NCI-H2029 treated with DMSO at 0.1 percent for 48 hours (cell line): ENCODE measurements at regions not wholly inside any gene's neighbourhood (a gene's known extent, or its start where the extent isn't known, plus 50 kb on each side); places are given as distances from the start of the nearest gene placed in this dataset.
"Not testable (repeated sequence)": the region's sequence is repeated elsewhere in the genome, so short reads cannot be mapped to it uniquely, and the experiment has no call there.

Experiments used
- DNase-seq: peaks from one replicate; lab custom pipeline; 2025; lab: John Stamatoyannopoulos, UW

DNA sequence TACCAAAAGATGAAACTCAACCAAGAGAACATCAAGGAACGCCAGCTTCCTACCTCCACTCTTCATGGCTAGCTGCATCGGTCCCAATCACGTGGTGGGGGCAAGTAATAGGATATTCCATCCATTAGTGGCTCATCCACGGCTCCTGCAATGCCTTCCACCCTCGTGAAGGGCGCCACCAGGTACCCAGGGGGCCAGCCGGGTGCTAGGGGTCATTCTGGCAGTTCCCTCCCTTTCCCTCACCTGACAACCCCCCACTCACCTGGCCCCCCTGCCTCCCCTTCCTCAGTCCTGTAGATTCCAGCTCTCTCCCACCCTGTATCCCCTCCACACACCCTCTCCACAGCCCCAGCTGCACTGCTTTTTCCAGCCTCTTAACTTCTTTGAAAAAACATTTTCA lies 161.9 kb downstream of the URI1 start:
- no peak for DNase-seq

DNA sequence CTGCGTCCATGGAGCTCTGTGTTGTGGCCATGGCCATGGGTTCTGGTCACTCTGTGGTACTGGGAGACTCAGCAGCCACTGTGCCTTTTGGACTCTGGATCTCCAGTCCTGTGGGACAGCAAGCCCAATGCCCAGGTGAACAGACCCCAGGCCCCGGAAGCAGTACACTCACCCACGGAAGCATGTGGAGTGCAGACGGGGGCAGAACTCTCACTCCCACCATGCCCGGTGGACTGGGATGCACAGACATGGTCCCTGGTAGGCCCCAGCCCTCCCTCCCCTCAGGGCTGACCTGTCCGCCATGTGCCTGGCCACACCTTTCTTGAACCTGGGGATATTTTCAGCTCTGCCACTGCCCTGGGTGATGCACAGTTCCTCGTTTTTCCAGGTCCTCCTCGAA lies 163.3 kb downstream of the URI1 start:
- DNase-seq: no peak

DNA sequence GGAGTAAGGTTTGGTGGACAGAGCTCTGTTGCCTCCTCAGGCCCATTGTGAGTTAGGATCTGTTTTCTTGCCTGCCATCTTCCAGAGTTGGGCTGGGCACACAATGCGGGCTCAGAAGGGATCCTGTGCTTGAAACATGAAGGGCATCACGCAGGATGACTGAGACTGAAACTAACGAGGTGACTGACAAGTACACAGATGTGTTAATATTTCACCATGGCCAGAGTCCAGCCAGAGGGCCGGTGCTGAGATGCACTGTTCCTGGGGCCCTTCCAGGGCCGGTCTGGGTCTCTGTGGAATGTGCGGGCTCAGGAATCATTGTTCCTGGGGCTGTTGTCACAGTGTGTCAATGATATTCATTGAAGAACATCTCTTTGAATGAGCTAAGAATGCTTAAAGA lies 163.7 kb downstream of the URI1 start:
- DNase-seq: no peak

DNA sequence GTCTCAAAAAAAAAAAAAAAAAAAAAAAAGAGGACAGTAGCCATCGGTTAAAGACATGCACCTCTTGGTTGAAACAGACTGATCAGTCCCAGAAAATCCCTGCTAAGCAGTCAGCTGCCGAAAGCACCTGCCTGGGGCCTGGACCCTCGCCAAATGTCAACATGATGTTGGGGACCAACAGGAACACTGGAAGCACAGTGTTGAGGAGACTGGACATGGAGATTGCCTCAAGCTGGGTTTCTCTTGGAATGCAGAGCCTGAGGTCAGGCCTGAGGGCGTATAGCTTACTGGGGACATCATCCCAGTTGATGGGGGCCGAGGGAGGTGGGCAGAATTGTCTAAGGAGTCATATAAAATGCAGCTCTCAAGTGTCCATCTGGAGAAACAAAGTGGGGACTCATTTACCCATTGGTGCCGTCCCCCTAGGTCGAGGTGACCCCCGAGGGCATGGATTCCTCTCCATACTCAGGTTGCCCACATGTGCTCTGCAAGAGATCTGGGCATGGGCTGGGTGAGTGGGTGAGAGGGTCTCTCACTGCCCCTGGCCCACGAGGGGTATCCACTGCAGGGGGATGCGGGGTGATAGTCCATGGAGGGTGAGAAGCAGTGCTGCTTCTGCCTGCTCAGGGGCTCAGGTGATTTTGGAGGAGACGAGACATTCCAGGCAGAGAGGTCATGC lies 164.5 kb downstream of the URI1 start:
- DNase-seq: no peak

DNA sequence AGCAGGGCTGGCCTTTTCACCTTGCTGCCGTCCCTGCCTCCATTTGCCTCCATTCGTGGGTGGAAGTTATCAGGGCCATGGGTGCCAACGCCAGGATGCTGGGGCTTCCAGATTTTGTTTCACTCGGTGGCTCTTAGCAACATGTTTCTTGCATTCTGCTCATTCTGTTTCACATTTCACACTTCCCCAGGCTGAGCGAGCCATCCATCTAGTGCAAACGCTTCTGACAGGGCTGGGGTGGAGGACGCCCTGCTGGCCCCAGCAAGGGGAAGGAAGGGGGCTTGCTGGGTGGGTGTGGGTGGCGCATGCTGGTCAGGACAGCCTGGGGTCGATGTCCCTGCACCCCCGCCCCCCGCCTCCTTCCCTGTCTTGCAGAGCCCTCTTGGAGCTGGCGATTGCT lies 165.2 kb downstream of the URI1 start:
- DNase-seq: no peak

DNA sequence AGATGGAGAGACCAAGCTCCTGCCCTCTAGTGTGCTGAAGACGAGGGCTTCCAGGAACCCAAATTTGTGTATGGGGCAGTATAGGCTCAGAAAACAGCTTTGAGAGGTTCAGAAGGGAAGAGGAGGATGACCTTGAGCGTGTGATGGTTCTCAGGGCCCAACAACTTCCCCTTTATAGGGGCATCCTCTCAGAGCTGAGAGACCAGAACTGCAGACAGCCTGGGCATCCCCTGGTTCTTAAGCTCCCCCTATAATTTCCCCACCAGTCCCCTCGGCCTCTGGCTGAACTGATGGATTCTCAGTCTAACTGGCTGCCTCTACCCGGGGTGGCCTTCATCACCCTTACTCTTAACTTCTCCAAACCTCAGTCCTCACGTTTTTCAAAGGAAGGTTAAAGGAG lies 167.5 kb downstream of the URI1 start:
- no peak for DNase-seq

DNA sequence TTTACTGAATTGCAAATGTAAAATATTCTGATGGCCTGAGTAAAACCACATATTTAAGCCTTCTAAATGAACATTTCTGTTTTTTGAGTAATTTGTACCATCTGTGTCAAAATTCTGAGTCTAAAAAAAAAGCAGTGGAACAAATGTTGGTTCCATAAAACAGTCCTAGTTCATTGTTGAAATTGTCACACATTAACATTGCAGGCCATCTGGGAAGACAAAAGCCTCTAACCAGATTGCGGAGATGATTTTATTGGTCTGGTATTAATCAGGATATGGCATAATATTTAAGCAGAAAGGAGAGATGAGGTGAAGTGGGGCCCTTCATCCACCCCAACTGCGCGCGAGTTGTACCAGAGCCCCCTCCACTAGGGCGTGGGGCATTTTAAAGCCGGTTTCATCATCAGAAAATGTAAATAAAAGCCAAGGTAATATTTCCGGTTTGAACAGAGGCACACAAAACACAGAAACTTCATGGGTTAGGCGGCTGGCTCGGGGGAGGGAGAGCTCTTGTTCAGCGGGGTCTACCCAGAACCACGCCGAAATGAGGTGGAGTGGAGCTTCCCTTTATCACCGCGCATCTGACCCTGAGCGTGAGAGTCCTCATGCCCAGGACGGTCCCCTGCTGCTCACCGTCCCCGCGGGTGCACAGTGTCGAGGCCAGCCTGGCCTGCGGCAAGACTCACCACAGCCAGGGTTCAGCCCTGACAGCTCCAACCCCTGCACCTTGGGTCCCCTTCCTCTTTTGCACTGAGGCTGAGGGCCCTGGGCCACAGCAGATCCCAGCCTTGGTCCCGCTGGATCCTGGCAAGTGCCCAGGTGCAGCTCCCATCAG lies 169.2 kb downstream of the URI1 start:
- DNase-seq: no peak

DNA sequence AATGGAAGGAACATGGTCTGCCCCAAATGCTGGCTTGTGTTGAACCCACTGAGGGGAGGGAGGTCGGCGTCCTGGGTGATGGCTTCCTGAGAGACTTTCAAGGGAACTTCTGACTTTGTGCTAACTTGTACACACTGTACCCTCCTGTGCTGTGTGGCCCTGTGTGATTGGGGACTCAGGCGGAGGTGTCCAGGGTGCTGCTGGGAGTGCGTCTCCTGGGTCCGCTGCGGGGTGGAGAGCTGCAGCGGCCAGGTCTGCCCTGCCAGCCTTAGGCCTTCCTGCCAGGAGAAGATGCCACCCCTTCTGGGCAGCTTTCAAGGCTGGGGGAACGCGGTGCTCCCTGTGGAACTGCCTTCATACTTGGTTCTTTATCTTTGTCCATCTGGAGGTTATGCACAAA lies 170.1 kb downstream of the URI1 start:
- DNase-seq: no peak

DNA sequence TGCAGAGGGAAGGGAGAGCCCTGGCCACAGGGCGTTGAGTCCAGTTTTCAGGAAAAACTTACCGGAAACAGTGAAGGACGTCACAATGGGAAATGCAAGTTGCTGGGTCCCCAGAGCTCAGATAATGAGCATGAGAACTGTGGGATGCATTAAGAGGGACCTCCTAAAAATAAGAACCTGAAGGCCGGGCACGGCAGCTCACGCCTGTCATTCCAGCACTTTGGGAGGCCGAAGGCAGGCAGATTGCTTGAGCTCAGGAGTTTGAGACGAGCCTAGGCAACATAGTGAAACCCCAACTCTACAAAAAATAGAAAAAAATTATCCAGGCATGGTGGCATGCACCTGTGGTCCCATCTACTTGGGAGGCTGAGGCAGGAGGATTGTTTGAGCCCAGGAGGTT lies 170.6 kb downstream of the URI1 start:
- DNase-seq: no peak

DNA sequence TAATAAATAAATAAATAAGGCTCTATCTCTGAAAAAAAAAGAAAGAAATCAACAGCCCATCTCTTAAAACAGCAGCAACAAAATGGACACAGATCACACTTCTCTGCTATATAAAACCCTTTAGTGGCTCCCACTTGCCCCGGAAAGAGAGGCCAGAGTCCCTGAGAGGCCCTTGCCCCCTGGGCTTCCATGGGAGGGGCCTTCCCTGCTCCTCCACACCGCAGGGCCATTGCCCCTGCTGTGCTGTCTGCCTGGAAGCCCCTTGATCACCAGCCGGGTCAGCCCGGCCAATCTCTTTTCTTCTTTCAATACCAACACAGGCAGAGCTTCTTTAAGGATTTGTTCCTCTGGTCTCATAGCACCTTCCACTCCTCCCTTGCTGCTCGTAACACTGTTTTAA lies 171.1 kb downstream of the URI1 start:
- DNase-seq: no peak

DNA sequence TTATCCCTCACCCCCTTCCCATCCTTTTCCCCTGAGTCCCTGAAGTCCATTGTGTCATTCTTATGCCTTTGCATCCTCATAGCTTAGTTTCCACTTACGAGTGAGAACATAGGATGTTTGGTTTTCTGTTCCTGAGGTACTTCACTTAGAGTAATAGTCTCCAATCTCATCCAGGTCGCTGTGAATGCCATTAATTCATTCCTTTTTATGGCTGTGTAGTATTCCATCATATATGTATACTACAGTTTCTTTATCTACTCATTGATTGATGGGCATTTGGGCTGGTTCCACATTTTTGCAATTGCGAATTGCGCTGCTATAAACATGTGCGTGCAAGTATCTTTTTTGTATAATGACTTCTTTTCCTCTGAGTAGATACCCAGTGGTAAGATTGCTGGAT lies 172.1 kb downstream of the URI1 start:
- DNase-seq: not testable (repeated sequence)

DNA sequence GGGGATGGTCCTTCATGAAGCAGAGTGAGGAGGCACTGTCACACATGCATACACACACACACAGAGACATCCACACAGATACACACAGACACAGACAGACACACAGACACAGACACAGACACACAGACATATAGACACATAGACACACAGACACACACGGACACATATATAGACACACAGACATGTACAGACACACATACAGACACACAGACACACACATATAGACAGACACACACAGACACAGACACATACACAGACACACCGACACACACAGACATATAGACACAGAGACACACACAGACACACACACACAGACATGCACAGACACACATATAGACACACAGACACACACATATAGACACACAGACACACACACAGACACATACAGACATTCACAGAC lies 173.9 kb downstream of the URI1 start:
- DNase-seq: no peak

DNA sequence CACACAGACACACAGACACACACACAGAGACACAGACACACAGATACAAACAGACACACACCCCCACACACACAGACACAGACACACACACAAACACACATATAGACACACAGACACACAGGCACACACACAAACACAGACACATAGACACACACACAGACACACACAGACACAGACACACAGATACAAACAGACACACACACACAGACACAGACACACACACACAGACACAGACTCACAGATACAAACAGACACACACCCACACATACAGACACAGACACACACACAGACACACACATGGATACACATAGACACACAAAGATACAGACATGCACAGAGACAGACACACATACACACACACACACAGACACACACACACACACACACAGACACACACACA lies 174.5 kb downstream of the URI1 start:
- no peak for DNase-seq

DNA sequence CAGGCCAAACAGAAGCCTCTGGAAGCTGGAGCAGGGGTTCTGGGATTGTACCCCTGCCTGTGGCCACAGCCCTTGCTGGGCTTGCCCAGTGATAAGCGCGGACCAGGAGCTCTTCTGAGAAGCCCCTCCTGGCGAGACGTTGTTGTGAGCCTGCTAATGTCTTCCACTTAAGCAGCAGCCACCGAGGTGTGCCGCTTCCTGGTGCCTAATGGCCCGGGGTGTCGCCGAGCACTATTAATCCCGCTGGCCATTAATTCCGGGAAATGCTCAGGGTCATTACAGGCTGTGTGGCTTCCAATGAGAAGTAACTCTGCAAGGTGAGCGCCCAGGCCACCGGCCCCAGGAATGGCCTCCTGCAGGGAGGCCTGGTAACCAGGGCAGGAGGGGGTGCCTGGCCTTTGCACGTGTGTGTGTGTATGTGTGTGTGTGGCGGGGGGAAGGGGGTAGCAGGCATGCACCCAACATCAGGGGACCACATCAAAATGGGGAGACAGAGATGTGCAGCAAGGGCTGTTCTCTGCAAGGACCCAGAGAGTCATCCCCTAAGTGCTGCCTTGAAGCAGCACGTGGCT lies 175.0 kb downstream of the URI1 start:
- no peak for DNase-seq

DNA sequence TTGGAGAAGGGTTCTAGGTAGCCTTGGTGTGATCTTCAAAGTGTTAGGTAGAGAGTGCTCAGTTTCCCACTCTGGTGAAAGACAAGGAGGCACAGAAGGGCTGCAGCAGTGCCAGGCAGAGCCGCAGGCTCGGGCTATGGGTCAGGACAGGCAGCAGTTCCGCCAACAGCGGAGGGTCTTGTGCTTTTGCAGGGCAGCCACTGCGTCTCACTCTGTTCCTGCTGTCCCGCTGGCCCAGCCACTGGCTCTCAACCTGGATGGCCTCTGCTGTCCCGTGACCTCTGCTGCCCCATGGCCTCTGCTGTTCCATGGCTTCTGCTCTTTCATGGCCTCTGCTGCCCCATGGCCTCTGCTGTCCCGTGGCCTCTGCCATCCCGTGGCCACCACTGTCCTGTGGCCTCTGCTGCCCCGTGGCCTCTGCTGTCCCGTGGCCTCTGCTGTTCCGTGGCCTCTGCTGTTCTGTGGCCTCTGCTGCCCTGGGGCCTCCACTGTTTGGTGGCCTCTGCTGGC lies 175.7 kb downstream of the URI1 start:
- no peak for DNase-seq

DNA sequence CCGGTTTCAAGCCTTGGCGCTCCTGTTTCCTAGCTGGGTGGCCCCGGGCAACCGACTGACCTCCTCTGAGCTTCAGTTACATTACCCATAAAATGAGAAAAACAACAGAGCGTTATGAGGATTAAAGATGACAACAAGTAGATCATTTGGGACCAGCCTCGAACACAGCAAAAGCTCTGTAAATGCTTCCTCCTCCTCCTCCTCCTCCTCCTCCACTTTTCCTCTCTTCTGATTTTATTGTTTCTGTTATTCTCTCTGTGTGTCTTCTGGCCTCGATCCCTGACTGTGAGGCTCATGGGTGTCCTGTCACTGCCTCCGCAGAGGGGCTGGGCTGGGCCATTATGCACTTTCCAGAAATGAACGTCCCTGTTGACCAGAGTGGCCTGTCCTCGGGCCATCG lies 176.2 kb downstream of the URI1 start:
- DNase-seq: no peak

DNA sequence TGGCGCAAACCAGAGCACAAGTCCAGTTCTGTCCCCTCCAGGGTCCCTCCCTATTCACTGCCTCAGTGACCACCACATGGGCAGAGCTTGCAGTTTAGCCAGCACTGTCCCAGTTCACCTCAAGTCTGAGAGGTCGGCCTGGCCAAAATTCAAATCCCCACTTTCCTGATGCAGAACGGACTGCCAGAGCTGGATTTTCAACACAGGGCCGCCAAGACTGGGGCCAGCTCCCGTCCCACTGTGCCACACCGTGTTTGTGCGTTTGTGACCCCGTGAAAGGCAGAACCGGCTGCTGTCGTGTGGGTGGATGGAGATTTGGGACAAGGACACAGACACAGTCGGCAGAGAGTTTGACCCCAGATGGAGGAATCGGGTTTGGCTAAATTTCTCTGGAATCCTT lies 176.7 kb downstream of the URI1 start:
- no peak for DNase-seq

DNA sequence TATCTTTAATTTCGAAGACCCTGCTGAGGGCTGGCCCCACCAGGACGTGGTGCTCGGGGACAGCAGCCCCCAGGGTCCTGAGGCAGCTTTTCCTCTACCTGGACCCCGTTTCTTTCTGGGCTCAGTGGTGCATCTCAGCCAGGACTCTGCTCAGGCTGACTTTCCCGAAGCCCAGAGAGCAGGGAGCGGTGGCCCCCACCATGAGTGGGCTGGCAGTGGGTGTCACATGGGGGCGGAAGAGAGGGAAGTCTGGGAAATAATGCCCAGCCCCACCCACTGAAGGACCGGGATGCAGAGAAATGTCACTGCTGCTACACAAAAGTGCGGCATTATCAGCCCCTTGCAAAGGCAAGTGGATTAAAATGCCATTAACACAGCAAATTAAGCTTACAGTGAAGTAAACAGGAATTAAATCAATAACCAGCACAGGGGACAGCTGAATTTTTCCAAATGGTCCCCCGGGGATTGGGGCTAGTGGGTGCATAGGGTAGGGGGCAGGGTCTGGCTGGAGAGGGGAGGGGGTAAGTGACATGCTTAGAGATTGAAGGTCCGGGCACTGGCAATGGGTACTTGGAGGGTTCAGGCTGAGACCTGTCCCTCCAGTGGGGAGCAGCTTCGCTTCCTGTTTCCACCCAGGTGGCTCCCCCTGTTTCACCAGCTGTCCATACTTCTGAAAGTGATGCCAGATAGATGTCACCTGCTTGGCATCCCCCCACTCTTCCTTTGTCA lies 177.3 kb downstream of the URI1 start:
- no peak for DNase-seq

DNA sequence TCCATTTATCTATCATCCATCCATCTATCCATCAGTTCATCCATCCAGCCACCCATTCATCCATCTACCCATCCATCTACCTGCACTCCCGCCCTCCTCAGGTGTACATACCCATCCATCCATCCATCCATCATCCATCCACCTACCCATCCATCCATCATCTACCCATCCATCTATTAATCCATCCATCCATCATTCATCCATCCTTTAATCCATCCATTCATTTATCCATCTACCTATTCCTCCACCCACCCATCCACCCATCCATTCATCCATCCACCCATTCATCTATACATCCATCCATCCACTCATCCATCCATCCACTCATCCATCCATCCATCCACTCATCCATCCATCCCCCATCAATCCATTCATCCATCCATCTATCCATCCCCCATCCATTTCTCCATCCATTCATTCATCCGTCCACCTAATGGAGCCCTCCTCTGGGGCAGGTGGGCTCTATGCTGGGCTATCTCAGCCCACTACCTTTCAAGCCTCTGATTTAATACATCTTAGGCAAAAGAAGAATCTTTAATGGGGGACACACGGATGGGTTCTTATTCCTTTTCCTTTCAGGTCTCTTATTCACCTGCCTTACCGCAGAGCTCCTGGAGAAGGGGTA lies 178.9 kb downstream of the URI1 start:
- no peak for DNase-seq

DNA sequence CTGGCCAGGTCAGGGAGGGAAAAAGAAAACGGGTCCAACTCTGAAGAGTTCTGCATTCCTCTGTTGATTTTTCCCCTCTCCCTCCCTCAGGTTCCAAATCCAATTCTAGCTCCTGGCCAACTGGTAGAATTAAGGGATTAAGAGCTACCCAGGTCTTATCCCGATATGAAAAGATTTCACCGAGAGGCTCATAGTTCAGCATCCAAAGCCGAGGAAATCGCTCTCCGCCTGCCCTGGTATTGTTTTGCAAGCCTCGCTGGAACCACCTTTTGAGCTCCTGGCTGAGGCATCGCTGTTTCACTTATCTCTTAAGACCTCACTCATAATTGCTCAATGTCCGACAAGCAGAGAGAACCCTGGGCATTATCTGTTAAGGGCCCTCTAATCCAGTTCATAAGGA lies 180.4 kb downstream of the URI1 start:
- no peak for DNase-seq

DNA sequence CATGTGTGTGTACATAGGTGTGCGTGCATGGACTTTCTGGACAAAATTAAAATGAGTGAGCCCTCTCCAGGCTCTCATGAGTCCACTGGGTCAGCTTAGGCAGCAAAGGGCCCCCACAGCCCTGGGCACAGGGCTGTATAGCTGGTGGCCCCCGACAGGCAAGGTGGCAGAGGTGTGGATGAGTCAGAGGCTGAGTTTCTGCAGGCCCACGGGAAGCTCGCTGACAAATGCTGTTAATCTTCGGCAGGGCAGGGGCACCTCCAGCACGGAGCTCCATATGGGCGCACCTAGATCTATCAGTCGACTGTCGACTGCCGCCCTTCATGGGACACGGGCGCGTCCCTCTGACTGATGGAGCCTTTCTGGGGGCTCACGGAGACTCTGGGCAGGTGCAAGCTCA lies 181.1 kb downstream of the URI1 start:
- DNase-seq: no peak

DNA sequence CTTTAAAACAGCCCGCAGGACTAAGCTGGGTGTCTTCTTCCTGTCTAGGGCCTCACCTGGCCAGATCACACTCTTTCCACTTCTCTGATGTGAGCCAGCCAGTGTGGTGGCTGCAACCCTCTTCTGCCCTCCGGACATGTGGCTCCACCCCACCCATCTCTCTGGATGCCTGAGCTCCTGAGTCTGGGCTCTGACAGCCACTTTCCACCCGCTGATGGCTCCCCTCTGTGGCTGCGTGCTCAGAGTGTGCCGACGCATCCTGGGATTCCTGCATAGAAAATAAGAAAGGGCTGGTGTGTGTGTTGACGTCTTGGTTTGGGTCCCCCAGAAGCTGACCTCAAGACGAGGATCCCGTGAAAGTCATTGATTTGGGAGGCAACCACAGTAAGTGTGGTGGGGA lies 181.6 kb downstream of the URI1 start:
- no peak for DNase-seq
